HL-60 (cell line): ENCODE measurements at regions not wholly inside any gene's neighbourhood (a gene's known extent, or its start where the extent isn't known, plus 50 kb on each side); places are given as distances from the start of the nearest gene placed in this dataset.

ENCODE experiments used
- DNase-seq, 2 experiments: peaks; one replicate each; pipeline ENCODE4 v3.0.0-alpha.2; 2010 to 2020; ENCODE audit warnings: low read depth in 1 of 2, low spot score in 1 of 2
- H3K27ac ChIP-seq: fragments of 250-450 bp; sonication (Bioruptor Pico); replicated peaks from 2 replicates; pipeline ENCODE4 v1.5.1; 2020; ENCODE audit warnings: mild to moderate bottlenecking, moderate library complexity
- H3K27me3 ChIP-seq: fragments of 250-450 bp; sonication (Bioruptor Pico); 2 replicates; pipeline ENCODE4 v1.5.1; 2021; ENCODE audit warnings: mild to moderate bottlenecking, moderate library complexity; ENCODE audit not compliant: insufficient read depth, poor library complexity, severe bottlenecking
- H3K4me3 ChIP-seq: replicated peaks from 2 replicates; pipeline ENCODE4 v1.5.1; 2011; ENCODE audit warnings: mild to moderate bottlenecking, control low read depth, low read length; ENCODE audit not compliant: insufficient read depth
- GABPA ChIP-seq: IDR thresholded peaks from 2 replicates; pipeline ENCODE4 v1.6.1; 2012; ENCODE audit warnings: low read depth
- POLR2AphosphoS5 ChIP-seq: IDR thresholded peaks from 2 replicates; pipeline ENCODE4 v1.6.1; 2012; ENCODE audit warnings: low read depth
- SPI1 ChIP-seq: IDR thresholded peaks from 2 replicates; pipeline ENCODE4 v1.6.1; 2012; ENCODE audit warnings: low read depth, mild to moderate bottlenecking, borderline replicate concordance
- TF ChIP-seq, protein P1 (sequence below): IDR thresholded peaks from 2 replicates; pipeline ENCODE4 v1.6.1; 2012; ENCODE audit warnings: low read depth; ENCODE audit not compliant: insufficient replicate concordance
- TF ChIP-seq, protein P2 (sequence below): IDR thresholded peaks from one replicate; pipeline ENCODE4 v1.5.1; 2011; ENCODE audit warnings: low read length, control low read depth, inconsistent platforms; ENCODE audit not compliant: insufficient read depth

DNA sequence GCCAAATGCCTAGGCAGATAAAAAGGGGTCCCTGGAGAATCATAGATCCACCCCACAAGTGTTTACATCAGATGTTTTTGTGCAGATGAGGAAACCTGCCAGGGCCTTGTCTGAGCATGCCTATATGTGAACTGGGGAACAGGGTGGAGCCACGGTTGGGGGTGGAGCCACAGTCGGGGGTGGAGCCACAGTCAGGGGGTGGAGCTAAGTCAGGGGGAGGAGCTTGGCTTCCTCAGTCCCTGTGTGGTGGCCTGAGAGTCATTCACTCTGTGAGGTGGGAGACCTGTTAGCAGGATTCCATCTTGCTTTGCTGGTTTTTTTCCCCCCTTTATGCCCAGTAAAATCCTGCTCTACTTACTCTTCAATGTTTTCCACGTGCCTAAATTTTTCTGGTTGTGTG is 57.8 kb upstream of the TGFBR2 start:
- TF ChIP-seq, protein P1, sequence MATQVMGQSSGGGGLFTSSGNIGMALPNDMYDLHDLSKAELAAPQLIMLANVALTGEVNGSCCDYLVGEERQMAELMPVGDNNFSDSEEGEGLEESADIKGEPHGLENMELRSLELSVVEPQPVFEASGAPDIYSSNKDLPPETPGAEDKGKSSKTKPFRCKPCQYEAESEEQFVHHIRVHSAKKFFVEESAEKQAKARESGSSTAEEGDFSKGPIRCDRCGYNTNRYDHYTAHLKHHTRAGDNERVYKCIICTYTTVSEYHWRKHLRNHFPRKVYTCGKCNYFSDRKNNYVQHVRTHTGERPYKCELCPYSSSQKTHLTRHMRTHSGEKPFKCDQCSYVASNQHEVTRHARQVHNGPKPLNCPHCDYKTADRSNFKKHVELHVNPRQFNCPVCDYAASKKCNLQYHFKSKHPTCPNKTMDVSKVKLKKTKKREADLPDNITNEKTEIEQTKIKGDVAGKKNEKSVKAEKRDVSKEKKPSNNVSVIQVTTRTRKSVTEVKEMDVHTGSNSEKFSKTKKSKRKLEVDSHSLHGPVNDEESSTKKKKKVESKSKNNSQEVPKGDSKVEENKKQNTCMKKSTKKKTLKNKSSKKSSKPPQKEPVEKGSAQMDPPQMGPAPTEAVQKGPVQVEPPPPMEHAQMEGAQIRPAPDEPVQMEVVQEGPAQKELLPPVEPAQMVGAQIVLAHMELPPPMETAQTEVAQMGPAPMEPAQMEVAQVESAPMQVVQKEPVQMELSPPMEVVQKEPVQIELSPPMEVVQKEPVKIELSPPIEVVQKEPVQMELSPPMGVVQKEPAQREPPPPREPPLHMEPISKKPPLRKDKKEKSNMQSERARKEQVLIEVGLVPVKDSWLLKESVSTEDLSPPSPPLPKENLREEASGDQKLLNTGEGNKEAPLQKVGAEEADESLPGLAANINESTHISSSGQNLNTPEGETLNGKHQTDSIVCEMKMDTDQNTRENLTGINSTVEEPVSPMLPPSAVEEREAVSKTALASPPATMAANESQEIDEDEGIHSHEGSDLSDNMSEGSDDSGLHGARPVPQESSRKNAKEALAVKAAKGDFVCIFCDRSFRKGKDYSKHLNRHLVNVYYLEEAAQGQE, result no peak
- TF ChIP-seq GABPA (no peak), POLR2AphosphoS5 (no peak), SPI1 (no peak)
- TF ChIP-seq, protein P2, sequence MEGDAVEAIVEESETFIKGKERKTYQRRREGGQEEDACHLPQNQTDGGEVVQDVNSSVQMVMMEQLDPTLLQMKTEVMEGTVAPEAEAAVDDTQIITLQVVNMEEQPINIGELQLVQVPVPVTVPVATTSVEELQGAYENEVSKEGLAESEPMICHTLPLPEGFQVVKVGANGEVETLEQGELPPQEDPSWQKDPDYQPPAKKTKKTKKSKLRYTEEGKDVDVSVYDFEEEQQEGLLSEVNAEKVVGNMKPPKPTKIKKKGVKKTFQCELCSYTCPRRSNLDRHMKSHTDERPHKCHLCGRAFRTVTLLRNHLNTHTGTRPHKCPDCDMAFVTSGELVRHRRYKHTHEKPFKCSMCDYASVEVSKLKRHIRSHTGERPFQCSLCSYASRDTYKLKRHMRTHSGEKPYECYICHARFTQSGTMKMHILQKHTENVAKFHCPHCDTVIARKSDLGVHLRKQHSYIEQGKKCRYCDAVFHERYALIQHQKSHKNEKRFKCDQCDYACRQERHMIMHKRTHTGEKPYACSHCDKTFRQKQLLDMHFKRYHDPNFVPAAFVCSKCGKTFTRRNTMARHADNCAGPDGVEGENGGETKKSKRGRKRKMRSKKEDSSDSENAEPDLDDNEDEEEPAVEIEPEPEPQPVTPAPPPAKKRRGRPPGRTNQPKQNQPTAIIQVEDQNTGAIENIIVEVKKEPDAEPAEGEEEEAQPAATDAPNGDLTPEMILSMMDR, result no peak
- no peak overlapping the region for H3K27ac ChIP-seq
- no peak for DNase-seq
- no peak overlapping the region for H3K4me3 ChIP-seq
- no peaks in the 10 kb centered on the region for H3K27me3 ChIP-seq

DNA sequence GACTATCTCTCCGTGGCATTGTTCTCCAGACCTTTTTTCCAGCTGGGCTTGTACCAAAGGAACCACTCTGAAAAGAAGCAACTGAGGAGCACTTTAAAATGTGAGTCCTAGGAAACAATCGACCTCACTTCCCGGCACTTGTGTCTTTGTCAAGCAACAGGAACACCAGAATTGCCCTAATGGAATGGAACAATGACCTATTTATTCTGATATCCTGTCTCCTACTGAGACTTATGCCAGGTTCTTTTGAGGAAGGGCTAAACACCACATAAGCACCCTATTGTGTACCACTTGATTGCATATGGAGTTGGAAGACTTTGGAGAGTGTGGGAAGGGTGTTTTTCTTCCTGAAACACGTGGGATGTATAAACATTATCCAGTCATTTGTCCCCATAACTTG is 56.8 kb upstream of the TGFBR2 start:
- no peak for DNase-seq

DNA sequence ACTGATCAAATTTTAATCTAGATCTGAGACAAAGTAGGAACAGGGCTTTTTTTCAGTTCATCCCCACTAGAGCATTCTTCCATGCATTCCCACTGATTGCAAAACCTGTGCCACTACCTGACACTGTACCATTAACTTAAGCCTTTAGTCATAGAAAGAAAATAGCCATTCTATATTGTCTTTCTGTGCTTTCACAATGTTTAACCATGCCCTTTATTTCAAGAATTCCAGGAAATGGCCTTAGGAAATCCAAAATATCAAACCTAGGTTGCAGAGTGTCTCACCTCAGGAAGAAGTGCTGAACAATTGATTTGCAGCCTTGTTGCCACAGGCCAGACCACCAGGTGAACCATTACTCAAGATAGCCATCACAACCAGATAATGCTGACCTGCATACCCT is 56.2 kb upstream of the TGFBR2 start:
- no peak for DNase-seq
- Histone ChIP-seq H3K27me3 (no peaks in the 10 kb centered on the region), H3K4me3 (no peak overlapping the region), H3K27ac (no peak overlapping the region)
- TF ChIP-seq, protein P2, result no peak

More for the DNA sequence above, 56.8 kb upstream of the TGFBR2 start:
- no peak overlapping the region for H3K4me3 ChIP-seq
- TF ChIP-seq POLR2AphosphoS5 (no peak), SPI1 (no peak)
- no peaks in the 10 kb centered on the region for H3K27me3 ChIP-seq
- no peak overlapping the region for H3K27ac ChIP-seq

DNA sequence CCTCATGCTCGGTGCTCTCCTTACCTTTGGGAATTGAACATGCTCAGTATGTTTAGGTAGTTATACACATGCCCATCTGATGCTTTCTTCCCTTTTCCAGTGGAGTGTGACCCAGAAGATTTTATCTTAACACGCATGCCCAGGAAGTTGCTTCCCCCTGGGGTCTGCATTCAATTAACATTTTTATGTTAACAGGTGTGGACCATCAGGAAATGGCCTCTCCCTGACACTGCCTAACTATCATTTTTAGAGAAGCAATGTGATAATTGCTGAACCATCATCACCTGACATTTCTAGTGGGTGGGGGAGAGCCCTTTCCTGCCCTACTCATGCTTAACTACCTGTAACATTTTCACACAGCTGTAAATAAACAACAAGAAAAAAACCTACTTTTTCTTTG is 55.1 kb upstream of the TGFBR2 start:
- no peak overlapping the region for H3K4me3 ChIP-seq
- DNase-seq, result no peak
- no peaks in the 10 kb centered on the region for H3K27me3 ChIP-seq
- no peak overlapping the region for H3K27ac ChIP-seq
- TF ChIP-seq SPI1, result no peak
- TF ChIP-seq, protein P1, result no peak
- TF ChIP-seq, protein P2, result no peak
- no peak for TF ChIP-seq POLR2AphosphoS5
- no peak for TF ChIP-seq GABPA

DNA sequence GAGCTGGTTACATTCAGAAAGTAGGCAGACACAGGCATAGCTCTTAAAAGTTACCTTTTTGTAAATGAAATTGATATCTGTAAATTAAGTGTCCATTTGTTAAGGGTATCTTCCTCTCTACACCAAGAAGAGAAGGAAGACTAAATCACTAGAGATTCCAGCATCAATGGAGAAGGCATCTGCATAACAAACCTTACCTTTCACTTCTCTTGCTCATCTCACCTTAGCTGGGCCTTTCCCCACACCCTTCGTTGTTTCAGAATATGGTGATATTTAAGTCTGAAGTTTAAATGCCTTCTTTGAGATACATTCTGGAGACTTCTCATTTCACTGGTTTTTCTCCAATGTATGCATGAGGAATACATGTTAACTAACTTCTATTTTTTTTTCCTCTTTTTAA is 54.5 kb upstream of the TGFBR2 start:
- Histone ChIP-seq H3K27ac (no peak overlapping the region), H3K27me3 (no peaks in the 10 kb centered on the region)

More for the DNA sequence above, 54.5 kb upstream of the TGFBR2 start:
- DNase-seq, result no peak
- H3K4me3 ChIP-seq, result no peak overlapping the region
- TF ChIP-seq POLR2AphosphoS5 (no peak), SPI1 (no peak), GABPA (no peak)
- TF ChIP-seq, protein P1, result no peak
- TF ChIP-seq, protein P2, result no peak
